Endodermal cell (in vitro differentiated cells): ENCODE measurements at regions not wholly inside any gene's neighbourhood (a gene's known extent, or its start where the extent isn't known, plus 50 kb on each side); places are given as distances from the start of the nearest gene placed in this dataset.

ENCODE experiments used
- DNase-seq: peaks from one replicate; pipeline ENCODE4 v3.0.0-alpha.2; 2017
- H3K27ac ChIP-seq: 2 replicates; pipeline ENCODE4 v1.5.1; 2013; ENCODE audit warnings: mild to moderate bottlenecking, low read depth, low read length, moderate library complexity
- H3K27me3 ChIP-seq: 2 replicates; pipeline ENCODE4 v1.6.1; 2013; ENCODE audit warnings: mild to moderate bottlenecking, low read length, moderate library complexity; ENCODE audit not compliant: insufficient read depth, control insufficient read depth, poor library complexity, severe bottlenecking
- H3K36me3 ChIP-seq: 2 replicates; pipeline ENCODE4 v1.7.0; 2013; ENCODE audit warnings: mild to moderate bottlenecking, low read length, moderate library complexity; ENCODE audit not compliant: control insufficient read depth, insufficient read depth
- H3K4me1 ChIP-seq: one replicate; pipeline ENCODE4 v1.7.0; 2013; ENCODE audit warnings: low read length; ENCODE audit not compliant: control insufficient read depth, insufficient read depth
- H3K4me3 ChIP-seq: 2 replicates; pipeline ENCODE4 v1.5.1; 2013; ENCODE audit warnings: mild to moderate bottlenecking, low read length, moderate library complexity
- H3K9ac ChIP-seq: 2 replicates; pipeline ENCODE4 v1.6.1; 2013; ENCODE audit warnings: mild to moderate bottlenecking, low read length, moderate library complexity; ENCODE audit not compliant: poor library complexity, severe bottlenecking; ENCODE audit errors: extremely low read depth
- H3K9me3 ChIP-seq: 2 replicates; pipeline ENCODE4 v1.6.1; 2013; ENCODE audit warnings: mild to moderate bottlenecking, low read length, moderate library complexity; ENCODE audit not compliant: control insufficient read depth
- H3K27ac Mint-ChIP-seq: 2 replicates; pipeline ENCODE4 v1.8.0; 2020; ENCODE audit warnings: mixed read lengths
- H3K27me3 Mint-ChIP-seq: 2 replicates; pipeline ENCODE4 v1.8.0; 2021; ENCODE audit warnings: mild to moderate bottlenecking, mixed read lengths; ENCODE audit not compliant: insufficient read depth
- H3K36me3 Mint-ChIP-seq: 2 replicates; pipeline ENCODE4 v1.8.0; 2020; ENCODE audit warnings: low read depth, mixed read lengths
- H3K4me1 Mint-ChIP-seq: 2 replicates; pipeline ENCODE4 v1.8.0; 2020; ENCODE audit warnings: mixed read lengths
- H3K4me3 Mint-ChIP-seq: 2 replicates; pipeline ENCODE4 v1.8.0; 2020; ENCODE audit warnings: mild to moderate bottlenecking, moderate library complexity, mixed read lengths
- H3K9me3 Mint-ChIP-seq: 2 replicates; pipeline ENCODE4 v1.8.0; 2020; ENCODE audit warnings: mild to moderate bottlenecking, mixed read lengths
- WGBS, 2 experiments: methylation state at CpG; one replicate each; pipeline versions ENCODE4 v1.1.5 to v1.1.7; 2013; ENCODE audit warnings: missing lambda C conversion rate in 2 of 2, mixed read lengths in 1 of 2; ENCODE audit not compliant: insufficient coverage in 1 of 2, insufficient read length in 1 of 2; 5-methylcytosine and 5-hydroxymethylcytosine counted together
- TF ChIP-seq, protein P1 (sequence below): fragments of 200-600 bp; sonication (generic); conservative IDR thresholded peaks from 2 replicates; pipeline ENCODE4 v1.5.0; 2021; ENCODE audit warnings: antibody characterized with exemption, mild to moderate bottlenecking

DNA sequence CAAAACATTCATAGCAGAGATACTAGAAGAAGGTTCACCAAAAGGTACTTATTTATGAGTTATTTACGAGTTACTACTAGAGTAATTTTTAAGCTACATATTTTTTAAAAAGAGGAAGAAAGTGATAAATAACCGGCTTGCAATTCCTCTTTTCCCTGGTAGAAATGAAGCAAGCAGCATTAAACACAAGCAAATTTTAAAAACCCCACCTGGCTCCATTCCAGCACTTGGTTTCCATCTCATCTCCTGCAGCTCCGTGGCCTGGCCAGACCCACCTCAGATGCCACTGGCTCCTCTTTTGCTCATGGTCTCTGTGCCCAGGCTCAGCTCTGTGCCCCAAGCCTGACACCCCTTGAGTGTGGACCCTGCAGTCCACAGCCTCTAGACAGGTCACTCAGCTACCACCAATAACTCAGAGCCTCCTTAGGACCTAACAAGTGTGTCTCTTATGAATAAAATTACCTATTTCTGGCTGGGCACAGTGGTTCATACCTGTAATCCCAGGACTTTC is 479.5 kb downstream of the TNS3 start:
- Mint-ChIP-seq H3K27ac (no peak overlapping the region), H3K4me3 (no peak overlapping the region), H3K36me3 (no peaks in the 10 kb centered on the region), H3K4me1 (no peaks in the 10 kb centered on the region), H3K27me3 (no peaks in the 10 kb centered on the region), H3K9me3 (peaks cover 4% of the 10 kb centered on the region)
- WGBS, 2 experiments, result 96 to 100% methylated on average over 1 to 2 of the region's 3 CpGs
- Histone ChIP-seq H3K4me3 (no peak overlapping the region), H3K36me3 (no peaks in the 10 kb centered on the region), H3K9ac (no peak overlapping the region), H3K4me1 (no peaks in the 10 kb centered on the region), H3K27me3 (no peaks in the 10 kb centered on the region), H3K9me3 (no peaks in the 10 kb centered on the region), H3K27ac (no peak overlapping the region)
- TF ChIP-seq, protein P1, sequence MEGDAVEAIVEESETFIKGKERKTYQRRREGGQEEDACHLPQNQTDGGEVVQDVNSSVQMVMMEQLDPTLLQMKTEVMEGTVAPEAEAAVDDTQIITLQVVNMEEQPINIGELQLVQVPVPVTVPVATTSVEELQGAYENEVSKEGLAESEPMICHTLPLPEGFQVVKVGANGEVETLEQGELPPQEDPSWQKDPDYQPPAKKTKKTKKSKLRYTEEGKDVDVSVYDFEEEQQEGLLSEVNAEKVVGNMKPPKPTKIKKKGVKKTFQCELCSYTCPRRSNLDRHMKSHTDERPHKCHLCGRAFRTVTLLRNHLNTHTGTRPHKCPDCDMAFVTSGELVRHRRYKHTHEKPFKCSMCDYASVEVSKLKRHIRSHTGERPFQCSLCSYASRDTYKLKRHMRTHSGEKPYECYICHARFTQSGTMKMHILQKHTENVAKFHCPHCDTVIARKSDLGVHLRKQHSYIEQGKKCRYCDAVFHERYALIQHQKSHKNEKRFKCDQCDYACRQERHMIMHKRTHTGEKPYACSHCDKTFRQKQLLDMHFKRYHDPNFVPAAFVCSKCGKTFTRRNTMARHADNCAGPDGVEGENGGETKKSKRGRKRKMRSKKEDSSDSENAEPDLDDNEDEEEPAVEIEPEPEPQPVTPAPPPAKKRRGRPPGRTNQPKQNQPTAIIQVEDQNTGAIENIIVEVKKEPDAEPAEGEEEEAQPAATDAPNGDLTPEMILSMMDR, result no peak
- no peak for DNase-seq

DNA sequence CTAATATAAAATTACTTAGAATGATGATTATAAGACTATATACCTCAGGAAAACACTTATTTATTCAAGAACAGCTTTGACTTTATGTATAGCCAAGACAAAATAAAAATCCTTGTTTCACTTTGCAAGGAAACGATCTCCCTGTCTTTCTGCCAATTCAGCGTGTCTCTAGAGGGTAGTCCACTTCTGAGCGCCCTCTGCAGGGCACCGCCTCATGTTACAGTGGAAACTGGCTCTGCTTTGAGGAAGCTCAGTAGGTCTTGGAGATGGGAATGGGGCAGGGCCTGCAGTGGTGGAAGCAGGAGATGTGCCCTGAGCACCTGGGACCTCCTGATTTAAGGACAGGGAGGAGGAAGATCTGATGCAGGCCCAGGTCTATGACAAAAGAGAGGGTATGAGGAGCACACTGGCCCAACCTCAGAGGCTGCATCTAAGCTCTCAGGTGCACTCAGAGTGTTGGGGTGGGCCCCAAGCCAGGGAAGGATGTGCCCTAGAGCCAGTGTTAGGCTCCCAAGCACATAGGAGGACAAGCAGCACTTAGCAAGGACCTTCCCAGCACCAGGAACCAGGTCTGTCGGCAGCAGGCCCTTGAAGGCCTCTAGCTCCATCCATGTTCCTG is 481.0 kb downstream of the TNS3 start:
- no peaks in the 10 kb centered on the region for H3K36me3 ChIP-seq
- no peaks in the 10 kb centered on the region for H3K4me1 ChIP-seq
- no peaks in the 10 kb centered on the region for H3K36me3 Mint-ChIP-seq
- H3K4me1 Mint-ChIP-seq, result no peaks in the 10 kb centered on the region
- TF ChIP-seq, protein P1, result peak; percentile 90
- H3K27me3 Mint-ChIP-seq, result no peaks in the 10 kb centered on the region
- no peak overlapping the region for H3K9ac ChIP-seq
- no peaks in the 10 kb centered on the region for H3K9me3 ChIP-seq
- H3K9me3 Mint-ChIP-seq, result peaks cover 3% of the 10 kb centered on the region
- no peak overlapping the region for H3K27ac Mint-ChIP-seq
- peak; percentile 91 for DNase-seq
- no peak overlapping the region for H3K4me3 Mint-ChIP-seq
- H3K27ac ChIP-seq, result no peak overlapping the region
- WGBS, 2 experiments, result 38 to 43% methylated on average over 5 of the region's 5 CpGs
- no peak overlapping the region for H3K4me3 ChIP-seq
- no peaks in the 10 kb centered on the region for H3K27me3 ChIP-seq

DNA sequence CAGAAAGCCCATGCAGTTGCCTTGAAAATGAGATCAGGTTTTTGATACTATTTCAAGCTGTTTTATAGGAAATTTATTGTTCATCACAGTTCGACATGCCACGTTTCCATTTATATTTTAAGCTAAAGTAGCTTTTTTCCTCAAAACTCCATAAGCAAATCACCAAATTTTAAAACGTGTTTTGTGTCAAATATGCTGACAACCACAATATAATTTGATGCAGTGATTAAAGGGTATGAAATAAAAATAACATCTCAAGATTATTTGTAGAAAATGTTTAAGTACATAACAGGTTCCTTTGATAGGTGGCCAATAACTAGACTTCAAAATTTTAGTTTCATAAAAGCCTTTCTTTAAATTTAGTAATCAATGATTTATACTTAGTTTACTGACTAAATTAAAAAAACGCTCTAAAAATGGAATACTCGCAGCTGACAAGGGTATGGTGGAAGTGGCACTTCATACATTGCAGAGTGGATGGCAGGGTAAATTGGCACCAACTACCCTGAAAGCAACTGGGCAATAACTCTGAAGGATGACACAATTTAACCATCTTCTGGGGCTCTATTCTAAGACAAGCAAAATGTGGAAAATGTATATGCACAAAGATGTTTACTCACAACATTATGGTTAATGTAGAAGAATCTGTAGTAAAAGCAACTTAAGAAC is 481.6 kb downstream of the TNS3 start:
- Mint-ChIP-seq H3K36me3 (no peaks in the 10 kb centered on the region), H3K4me1 (no peaks in the 10 kb centered on the region), H3K9me3 (peaks cover 3% of the 10 kb centered on the region), H3K27me3 (no peaks in the 10 kb centered on the region), H3K27ac (no peak overlapping the region), H3K4me3 (no peak overlapping the region)
- TF ChIP-seq, protein P1, result no peak
- DNase-seq, result no peak
- Histone ChIP-seq H3K4me1 (no peaks in the 10 kb centered on the region), H3K9ac (no peak overlapping the region), H3K9me3 (no peaks in the 10 kb centered on the region), H3K27ac (no peak overlapping the region), H3K27me3 (no peaks in the 10 kb centered on the region), H3K4me3 (no peak overlapping the region), H3K36me3 (no peaks in the 10 kb centered on the region)
- WGBS, 2 experiments, result 80 to 100% methylated on average over 2 to 5 of the region's 5 CpGs
